ENCODE measurements at regions not wholly inside any gene's neighbourhood (a gene's known extent, or its start where the extent isn't known, plus 50 kb on each side); places are given as distances from the start of the nearest gene placed in this dataset.

DNA sequence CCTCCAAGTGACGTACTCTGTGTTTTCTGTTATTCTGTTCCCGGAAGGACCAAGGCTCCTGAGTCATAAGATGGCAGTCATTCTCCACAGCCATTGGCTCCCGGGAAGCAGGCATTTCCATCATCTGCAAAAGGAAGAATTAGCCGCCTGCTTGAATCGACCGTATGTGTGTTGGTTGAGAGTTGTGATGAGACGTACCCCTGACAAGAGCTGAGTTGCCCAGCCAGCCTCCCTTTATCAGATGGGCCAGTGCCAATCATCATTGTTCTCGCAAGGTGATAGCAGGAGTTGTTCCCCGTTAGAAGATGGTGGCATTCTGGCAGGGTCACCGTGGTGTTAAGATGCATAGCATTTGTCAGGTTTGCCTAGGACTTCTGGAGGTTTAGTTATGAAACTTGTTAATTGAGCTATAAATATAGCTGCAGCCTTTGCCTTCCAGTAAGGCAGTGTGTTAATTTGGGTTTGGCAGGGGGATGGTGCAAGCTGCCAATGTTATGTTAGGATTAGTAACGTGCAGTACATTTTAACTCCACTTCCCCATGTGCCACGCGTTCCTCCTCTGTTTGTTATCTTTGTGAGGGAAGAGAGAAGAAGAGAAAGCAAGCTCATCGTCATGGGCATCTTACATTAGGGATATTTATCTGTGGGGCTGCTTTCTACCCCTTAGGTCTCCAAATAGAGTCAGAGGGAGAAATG lies 652.7 kb upstream of the FANCL start:
- TF ChIP-seq, protein P1, sequence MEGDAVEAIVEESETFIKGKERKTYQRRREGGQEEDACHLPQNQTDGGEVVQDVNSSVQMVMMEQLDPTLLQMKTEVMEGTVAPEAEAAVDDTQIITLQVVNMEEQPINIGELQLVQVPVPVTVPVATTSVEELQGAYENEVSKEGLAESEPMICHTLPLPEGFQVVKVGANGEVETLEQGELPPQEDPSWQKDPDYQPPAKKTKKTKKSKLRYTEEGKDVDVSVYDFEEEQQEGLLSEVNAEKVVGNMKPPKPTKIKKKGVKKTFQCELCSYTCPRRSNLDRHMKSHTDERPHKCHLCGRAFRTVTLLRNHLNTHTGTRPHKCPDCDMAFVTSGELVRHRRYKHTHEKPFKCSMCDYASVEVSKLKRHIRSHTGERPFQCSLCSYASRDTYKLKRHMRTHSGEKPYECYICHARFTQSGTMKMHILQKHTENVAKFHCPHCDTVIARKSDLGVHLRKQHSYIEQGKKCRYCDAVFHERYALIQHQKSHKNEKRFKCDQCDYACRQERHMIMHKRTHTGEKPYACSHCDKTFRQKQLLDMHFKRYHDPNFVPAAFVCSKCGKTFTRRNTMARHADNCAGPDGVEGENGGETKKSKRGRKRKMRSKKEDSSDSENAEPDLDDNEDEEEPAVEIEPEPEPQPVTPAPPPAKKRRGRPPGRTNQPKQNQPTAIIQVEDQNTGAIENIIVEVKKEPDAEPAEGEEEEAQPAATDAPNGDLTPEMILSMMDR (conservative IDR thresholded peaks at IDR 0.05; ENCODE audit: control insufficient read depth, insufficient read depth, low read depth, low read length) = no peak
- H3K4me3 ChIP-seq (ENCODE audit: control insufficient read depth, low read depth, low read length) = no peak overlapping the region
- no peak for DNase-seq (ENCODE audit: low read depth)

DNA sequence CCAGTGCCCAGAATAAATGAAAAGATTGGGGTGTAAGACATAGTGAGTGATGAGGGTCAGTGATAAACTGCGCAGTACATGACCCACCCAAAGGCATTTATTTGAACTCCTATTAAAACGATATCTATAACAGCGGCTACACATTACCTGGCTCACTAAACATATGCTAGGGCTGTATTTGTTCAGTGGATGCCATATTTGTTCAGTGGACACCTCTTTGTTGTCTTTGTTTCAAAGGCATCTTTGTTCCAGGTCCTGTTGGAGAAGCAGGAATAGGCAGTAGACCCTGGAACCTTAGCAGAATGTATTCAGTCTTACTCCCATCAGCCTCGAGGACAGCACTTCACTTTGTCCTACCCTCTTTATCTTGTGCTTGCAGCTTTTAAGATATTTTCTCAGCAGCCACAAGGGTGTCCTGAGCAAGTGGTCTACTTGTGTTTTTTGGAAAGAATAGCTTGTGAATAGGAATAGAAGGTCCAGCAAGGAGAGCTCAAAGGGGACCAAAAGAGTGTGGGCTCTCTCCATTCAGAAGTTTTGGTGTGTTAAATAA lies 650.8 kb upstream of the FANCL start:
- TF ChIP-seq, protein P1 (conservative IDR thresholded peaks at IDR 0.05; ENCODE audit: control insufficient read depth, insufficient read depth, low read depth, low read length) = no peak
- no peak for DNase-seq (ENCODE audit: low read depth)
- no peak overlapping the region for H3K4me3 ChIP-seq (ENCODE audit: control insufficient read depth, low read depth, low read length)

DNA sequence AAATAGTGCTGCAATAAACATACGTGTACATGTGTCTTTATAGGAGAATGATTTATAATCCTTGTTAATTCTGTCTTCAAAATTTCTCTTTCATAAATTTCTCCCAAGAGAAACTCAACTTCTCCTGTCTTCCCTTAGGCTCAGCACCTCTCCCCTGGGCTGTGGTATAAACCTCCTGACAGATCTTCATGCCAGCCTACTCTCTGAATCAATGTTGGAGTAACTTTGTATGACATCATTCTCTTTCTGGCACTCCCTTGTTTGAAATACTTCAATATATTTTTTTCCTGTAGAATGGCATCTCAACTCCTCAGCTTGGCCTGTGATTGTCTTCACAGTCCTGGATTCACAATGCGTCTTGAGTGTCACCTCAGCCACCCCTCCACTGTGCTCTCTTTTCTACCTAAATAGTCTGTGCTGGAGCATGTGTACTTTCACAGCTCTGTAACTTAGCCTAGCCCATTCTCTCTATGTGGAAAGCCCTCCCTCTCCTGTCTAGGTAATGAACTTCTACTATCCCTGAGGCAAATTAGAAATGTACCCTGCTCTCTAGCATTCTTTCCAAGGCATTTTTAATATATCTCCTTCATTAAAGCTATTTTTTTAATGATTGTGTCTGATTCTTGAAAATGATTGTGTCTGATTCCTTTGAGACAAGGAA lies 649.9 kb upstream of the FANCL start:
- TF ChIP-seq, protein P1 (conservative IDR thresholded peaks at IDR 0.05; ENCODE audit: control insufficient read depth, insufficient read depth, low read depth, low read length) = no peak
- no peak for DNase-seq (ENCODE audit: low read depth)
- no peak overlapping the region for H3K4me3 ChIP-seq (ENCODE audit: control insufficient read depth, low read depth, low read length)

DNA sequence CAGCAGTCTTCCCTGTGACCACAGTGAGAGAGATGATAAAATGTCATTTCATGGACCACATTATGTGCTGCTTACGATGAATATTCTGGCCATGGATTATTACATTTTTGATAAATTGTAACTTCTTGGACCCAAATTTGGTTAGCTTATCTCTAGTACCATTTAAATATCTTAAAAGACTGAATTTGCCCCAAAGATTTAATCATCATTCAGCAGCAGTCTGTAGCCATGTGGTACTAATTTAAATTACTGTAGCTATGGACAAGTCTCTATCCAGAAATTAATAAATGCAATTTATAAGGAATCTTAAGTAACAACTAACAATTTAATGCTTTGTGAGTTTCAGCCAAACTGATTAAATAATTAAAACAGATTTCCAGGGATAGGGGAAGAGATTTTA lies 644.9 kb upstream of the FANCL start:
- H3K4me3 ChIP-seq (ENCODE audit: control insufficient read depth, low read depth, low read length) = no peak overlapping the region
- TF ChIP-seq, protein P1 (conservative IDR thresholded peaks at IDR 0.05; ENCODE audit: control insufficient read depth, insufficient read depth, low read depth, low read length) = no peak
- DNase-seq (ENCODE audit: low read depth) = no peak

DNA sequence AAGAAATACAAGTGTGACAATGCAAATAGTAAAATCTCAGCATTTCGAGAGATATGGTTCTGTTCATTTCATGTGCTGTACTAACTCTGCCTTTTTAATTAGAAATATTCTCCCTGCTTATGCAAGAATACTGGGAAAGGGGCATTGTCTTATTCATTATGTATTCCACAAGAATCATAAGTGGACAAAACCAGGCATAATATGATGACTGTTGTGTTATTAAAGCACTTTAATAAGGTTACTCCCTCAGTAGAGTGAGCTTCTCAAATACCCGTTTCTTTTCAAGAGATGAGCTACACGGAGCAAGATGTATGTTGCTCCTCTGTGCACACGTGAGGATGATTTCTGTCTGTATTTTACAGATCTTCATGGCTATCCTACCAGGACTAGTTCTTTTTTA lies 638.7 kb upstream of the FANCL start:
- no peak for DNase-seq (ENCODE audit: low read depth)
- no peak overlapping the region for H3K4me3 ChIP-seq (ENCODE audit: control insufficient read depth, low read depth, low read length)
- TF ChIP-seq, protein P1 (conservative IDR thresholded peaks at IDR 0.05; ENCODE audit: control insufficient read depth, insufficient read depth, low read depth, low read length) = no peak

DNA sequence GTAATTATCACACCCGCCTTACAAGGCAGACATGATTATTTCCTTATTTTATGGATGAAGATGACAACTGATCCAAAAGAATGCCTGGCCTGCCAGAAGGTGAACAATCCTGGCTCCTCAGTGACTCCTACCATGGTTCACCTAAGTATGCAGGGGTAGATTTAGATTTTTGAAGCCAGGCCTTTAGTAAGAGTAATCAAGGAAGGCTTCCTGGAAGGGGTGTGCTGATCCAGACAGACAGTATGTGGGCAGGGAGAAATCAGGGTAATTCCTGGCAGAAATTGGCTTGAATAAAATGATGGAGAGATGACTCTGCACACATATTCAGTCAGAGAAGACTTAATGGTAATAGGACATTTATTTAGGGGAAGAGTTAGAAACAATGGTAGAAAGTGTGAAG lies 637.7 kb upstream of the FANCL start:
- DNase-seq (ENCODE audit: low read depth) = no peak
- TF ChIP-seq, protein P1 (conservative IDR thresholded peaks at IDR 0.05; ENCODE audit: control insufficient read depth, insufficient read depth, low read depth, low read length) = no peak
- no peak overlapping the region for H3K4me3 ChIP-seq (ENCODE audit: control insufficient read depth, low read depth, low read length)
